ENCODE measurements at regions not wholly inside any gene's neighbourhood (a gene's known extent, or its start where the extent isn't known, plus 50 kb on each side); places are given as distances from the start of the nearest gene placed in this dataset.

DNA sequence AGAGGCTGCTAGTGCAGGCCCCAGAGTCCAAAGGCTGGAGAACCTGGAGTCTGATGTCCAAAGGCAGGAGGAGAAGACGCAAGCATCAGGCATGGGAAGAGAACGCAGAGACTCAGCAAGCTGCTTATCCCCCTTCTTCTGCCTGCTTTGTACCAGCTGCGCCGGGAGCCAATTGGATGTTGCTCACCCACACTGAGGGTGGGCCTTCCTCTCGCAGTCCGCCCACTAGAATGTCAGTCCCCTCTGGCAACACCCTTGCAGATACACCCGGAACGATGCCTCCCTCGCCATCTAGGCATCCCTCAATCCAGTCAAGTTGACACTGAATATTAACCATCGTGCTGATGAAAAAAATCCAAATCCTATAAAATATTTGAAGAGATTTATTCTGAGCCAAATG is 141.6 kb downstream of the TWIST2 start:
- DNase-seq (ENCODE audit: low read depth in 1 of 2, low spot score in 2 of 2), result peak in 1 of 2 experiments; percentile 32
- no peak overlapping the region for H3K4me3 ChIP-seq
- H3K9me3 ChIP-seq (replicated peaks), result peaks cover 5% of the 10 kb centered on the region; the same call in 1 of the 2 replicates
- H3K27ac ChIP-seq, result no peak overlapping the region
- no peaks in the 10 kb centered on the region for H3K27me3 ChIP-seq (replicated peaks)
- no peaks in the 10 kb centered on the region for H3K36me3 ChIP-seq
- H3K4me1 ChIP-seq (replicated peaks), result peaks cover 17% of the 10 kb centered on the region

DNA sequence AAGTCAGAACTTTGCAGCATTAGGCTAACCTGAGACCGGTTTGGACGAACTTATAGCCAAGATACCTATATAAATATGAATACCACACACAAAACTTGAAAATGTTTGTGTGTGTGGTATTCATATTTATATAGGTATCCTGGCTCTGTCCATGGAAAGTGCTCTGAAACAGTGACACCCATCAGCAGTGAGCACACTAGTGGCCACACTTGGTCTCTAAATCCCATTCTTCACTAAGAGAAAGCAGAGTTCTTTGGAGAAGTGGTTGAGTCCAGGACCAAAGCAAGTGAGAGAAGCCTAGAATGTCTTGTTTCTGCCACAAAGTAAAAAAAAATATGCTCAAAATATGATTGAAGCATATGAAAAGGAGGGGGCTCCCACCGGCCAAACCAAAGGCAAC is 146.5 kb downstream of the TWIST2 start:
- no peaks in the 10 kb centered on the region for H3K27me3 ChIP-seq (replicated peaks)
- no peak overlapping the region for H3K27ac ChIP-seq
- DNase-seq (ENCODE audit: low read depth in 1 of 2, low spot score in 2 of 2), result no peak
- H3K4me3 ChIP-seq, result no peak overlapping the region
- peaks cover 27% of the 10 kb centered on the region for H3K4me1 ChIP-seq (replicated peaks)
- peaks cover 10% of the 10 kb centered on the region; the same call in 1 of the 2 replicates for H3K9me3 ChIP-seq (replicated peaks)
- H3K36me3 ChIP-seq, result no peaks in the 10 kb centered on the region

DNA sequence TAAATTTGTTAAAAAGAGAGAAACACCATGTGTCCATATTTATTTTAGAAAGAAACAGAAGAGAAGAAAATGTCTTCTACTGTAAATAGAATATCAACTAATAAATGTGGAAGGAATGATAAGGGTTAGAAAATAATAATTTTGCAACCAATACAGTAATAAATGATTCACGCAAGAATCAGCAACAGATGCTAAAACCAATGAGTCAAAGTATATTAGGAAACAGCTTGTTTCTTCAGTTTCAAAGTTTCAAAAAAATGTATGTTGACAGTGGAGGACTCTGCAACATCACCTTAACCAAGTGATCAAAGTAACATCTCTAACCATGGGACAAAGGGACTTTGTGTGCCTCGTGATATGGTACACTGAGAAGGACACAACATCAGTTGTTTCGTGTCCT is 147.0 kb downstream of the TWIST2 start:
- H3K27me3 ChIP-seq (replicated peaks), result no peaks in the 10 kb centered on the region
- H3K27ac ChIP-seq, result no peak overlapping the region
- DNase-seq (ENCODE audit: low read depth in 1 of 2, low spot score in 2 of 2), result no peak
- peaks cover 29% of the 10 kb centered on the region for H3K4me1 ChIP-seq (replicated peaks)
- H3K36me3 ChIP-seq, result no peaks in the 10 kb centered on the region
- H3K4me3 ChIP-seq, result no peak overlapping the region
- peaks cover 10% of the 10 kb centered on the region; the same call in 1 of the 2 replicates for H3K9me3 ChIP-seq (replicated peaks)

DNA sequence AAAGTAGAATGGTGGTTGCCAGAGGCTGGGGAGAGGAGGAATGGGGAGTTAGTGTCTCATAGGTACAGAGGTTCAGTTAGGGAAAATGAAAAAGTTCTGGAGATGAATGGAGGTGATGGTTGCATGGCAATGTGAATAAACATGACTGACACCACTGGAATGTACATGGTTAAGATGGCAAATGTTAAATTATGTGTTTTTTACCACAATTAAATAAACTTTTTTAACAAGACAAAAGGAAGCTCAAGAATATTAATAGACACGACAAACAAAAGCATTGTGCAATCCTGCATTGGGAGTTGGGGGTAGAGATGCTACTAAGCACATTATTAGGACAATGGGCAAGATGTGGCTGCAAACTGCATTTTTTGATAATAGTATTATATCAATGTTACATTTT is 147.7 kb downstream of the TWIST2 start:
- Histone ChIP-seq H3K36me3 (no peaks in the 10 kb centered on the region), H3K27ac (no peak overlapping the region), H3K27me3 (replicated peaks) (no peaks in the 10 kb centered on the region), H3K9me3 (replicated peaks) (peaks cover 10% of the 10 kb centered on the region; the same call in 1 of the 2 replicates), H3K4me1 (replicated peaks) (peaks cover 31% of the 10 kb centered on the region), H3K4me3 (no peak overlapping the region)
- DNase-seq (ENCODE audit: low read depth in 1 of 2, low spot score in 2 of 2), result peak in 1 of 2 experiments; percentile 64

DNA sequence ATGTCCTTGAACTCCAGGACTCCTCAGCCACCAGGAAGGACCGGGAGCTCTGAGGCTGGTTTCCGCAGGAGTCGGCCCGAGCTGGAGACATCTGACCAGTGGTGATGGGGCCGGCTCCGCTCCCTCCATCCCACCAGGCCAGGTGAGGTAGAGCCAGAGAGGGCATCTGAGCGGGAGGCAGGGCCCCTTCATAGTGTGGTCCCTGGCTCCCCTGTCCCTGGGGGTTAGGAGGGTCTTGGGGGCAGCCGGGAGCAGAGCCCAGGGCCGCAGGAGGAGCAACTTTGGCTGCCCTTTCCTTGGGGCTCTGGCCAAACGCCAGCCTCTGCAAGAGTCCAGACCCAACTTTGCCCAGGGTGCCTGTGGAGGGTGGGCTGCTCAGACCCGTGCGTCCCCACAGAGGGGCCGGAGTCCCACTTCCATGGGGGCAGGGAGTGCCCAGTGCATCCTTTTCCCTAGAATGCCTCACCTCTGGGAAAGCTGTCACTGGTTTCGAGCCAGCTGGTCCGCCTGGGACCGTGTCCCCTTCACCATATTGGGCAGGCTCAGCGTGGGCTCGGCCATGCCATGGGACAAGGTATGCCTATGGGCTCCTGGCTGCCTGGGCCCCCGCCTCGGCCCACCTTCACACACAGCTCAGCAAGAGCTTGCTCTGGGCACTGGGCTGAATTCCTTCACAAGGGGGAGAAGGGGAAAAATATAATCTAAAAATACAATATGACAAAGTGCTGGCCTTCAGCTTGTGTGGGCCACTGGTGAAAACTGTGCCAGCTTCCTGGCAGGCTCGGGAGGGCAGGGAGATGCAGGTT is 148.6 kb downstream of the TWIST2 start:
- Histone ChIP-seq H3K9me3 (replicated peaks) (peaks cover 10% of the 10 kb centered on the region; the same call in 1 of the 2 replicates), H3K27me3 (replicated peaks) (no peaks in the 10 kb centered on the region), H3K27ac (no peak overlapping the region), H3K36me3 (no peaks in the 10 kb centered on the region), H3K4me1 (replicated peaks) (peaks cover 31% of the 10 kb centered on the region), H3K4me3 (no peak overlapping the region)
- DNase-seq (ENCODE audit: low read depth in 1 of 2, low spot score in 2 of 2), result no peak

DNA sequence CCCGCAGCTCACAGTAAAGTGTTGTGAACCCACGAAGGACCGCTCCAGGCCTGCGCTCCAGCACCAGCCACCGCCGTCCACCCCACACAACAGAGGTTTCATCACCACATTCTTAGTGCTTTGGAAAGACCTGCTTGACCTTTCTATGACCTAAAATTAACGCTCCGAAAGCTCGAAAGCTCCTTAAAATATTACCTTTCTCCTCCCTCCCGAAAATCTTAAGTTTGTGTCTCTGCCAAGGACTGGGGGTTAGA is 149.2 kb downstream of the TWIST2 start:
- peaks cover 32% of the 10 kb centered on the region for H3K4me1 ChIP-seq (replicated peaks)
- DNase-seq (ENCODE audit: low read depth in 1 of 2, low spot score in 2 of 2), result no peak
- H3K27ac ChIP-seq, result no peak overlapping the region
- H3K36me3 ChIP-seq, result no peaks in the 10 kb centered on the region
- H3K9me3 ChIP-seq (replicated peaks), result peaks cover 10% of the 10 kb centered on the region; the same call in 1 of the 2 replicates
- H3K27me3 ChIP-seq (replicated peaks), result no peaks in the 10 kb centered on the region
- H3K4me3 ChIP-seq, result no peak overlapping the region

DNA sequence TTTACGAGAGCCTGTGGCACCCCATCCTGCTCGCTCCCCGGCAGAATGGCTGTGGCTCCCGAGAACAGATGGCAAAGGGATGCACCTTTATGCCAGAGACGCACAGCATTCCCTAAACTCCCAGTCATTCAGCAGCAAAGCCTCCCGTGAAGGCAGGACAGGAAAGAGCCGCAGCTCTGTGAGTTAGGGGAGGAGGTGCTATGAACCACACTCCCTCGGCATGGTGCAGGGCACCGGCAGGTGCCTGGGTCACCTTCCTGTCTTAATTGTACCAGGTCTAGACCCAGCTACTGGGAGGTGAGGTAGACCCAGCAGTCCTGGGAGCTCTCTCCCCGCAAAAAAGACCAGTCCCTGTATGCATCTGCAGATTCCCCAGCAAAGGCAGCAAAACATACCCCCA is 149.8 kb downstream of the TWIST2 start:
- H3K36me3 ChIP-seq, result no peaks in the 10 kb centered on the region
- H3K4me1 ChIP-seq (replicated peaks), result peaks cover 38% of the 10 kb centered on the region

More for the DNA sequence above, 149.8 kb downstream of the TWIST2 start:
- Histone ChIP-seq H3K9me3 (replicated peaks) (peaks cover 10% of the 10 kb centered on the region; the same call in 1 of the 2 replicates), H3K27ac (no peak overlapping the region), H3K27me3 (replicated peaks) (no peaks in the 10 kb centered on the region), H3K4me3 (no peak overlapping the region)
- peak in 1 of 2 experiments; percentile 22 for DNase-seq (ENCODE audit: low read depth in 1 of 2, low spot score in 2 of 2)

All from SJSA1 (cell line).